Natural killer cell (primary cell): ENCODE measurements at regions not wholly inside any gene's neighbourhood (a gene's known extent, or its start where the extent isn't known, plus 50 kb on each side); places are given as distances from the start of the nearest gene placed in this dataset.
"Not testable (repeated sequence)": the region's sequence is repeated elsewhere in the genome, so short reads cannot be mapped to it uniquely, and the experiment has no call there.

Experiments used
- ATAC-seq, 3 donors: fragments of 150-1000 bp in 2 of 3; fragments of 200-7000 bp in 1 of 3; cut with Tn5 transposase; 1 replicate in 1 of 3; 2 replicates in 2 of 3; pipeline ENCODE4 v1.10.0; 2021; ENCODE audit warnings: mild to moderate bottlenecking in 2 of 3, moderate library complexity in 2 of 3
- DNase-seq, 2 donors: peaks; one replicate each; pipeline versions ENCODE4 v3.0.0 to v3.0.0-alpha.2; 2013 to 2021; ENCODE audit warnings: mixed read lengths in 1 of 2
- H3K27ac ChIP-seq: one replicate; pipeline ENCODE4 v1.5.1; 2013; ENCODE audit warnings: mild to moderate bottlenecking, low read length
- H3K27me3 ChIP-seq: one replicate; pipeline ENCODE4 v1.6.1; 2013; ENCODE audit warnings: low read length; ENCODE audit not compliant: control insufficient read depth, insufficient read depth
- H3K36me3 ChIP-seq: one replicate; pipeline ENCODE4 v1.6.1; 2013; ENCODE audit warnings: low read length; ENCODE audit not compliant: control insufficient read depth, insufficient read depth
- H3K4me1 ChIP-seq: one replicate; pipeline ENCODE4 v1.6.1; 2013; ENCODE audit warnings: low read length; ENCODE audit not compliant: control insufficient read depth, insufficient read depth
- H3K4me3 ChIP-seq: one replicate; pipeline ENCODE4 v1.5.1; 2013; ENCODE audit warnings: low read length
- H3K9me3 ChIP-seq: one replicate; pipeline ENCODE4 v1.6.1; 2013; ENCODE audit warnings: low read length; ENCODE audit not compliant: control insufficient read depth, insufficient read depth
- H3K27ac Mint-ChIP-seq, 2 donors: one replicate each; pipeline ENCODE4 v1.8.0; 2022; ENCODE audit warnings: mild to moderate bottlenecking in 2 of 2, mixed read lengths in 2 of 2, moderate library complexity in 1 of 2
- H3K27me3 Mint-ChIP-seq, 2 donors: one replicate each; pipeline ENCODE4 v1.8.0; 2022; ENCODE audit warnings: low read depth in 2 of 2, mixed read lengths in 2 of 2
- H3K36me3 Mint-ChIP-seq: one replicate; pipeline ENCODE4 v1.8.0; 2022; ENCODE audit warnings: mixed read lengths
- H3K4me1 Mint-ChIP-seq, 2 donors: one replicate each; pipeline ENCODE4 v1.8.0; 2022; ENCODE audit warnings: mixed read lengths in 2 of 2
- H3K4me3 Mint-ChIP-seq: one replicate; pipeline ENCODE4 v1.8.0; 2022; ENCODE audit warnings: mild to moderate bottlenecking, moderate library complexity, mixed read lengths
- H3K9me3 Mint-ChIP-seq, 2 donors: one replicate each; pipeline ENCODE4 v1.8.0; 2022; ENCODE audit warnings: mixed read lengths in 2 of 2
- WGBS: methylation state at CpG from one replicate; pipeline ENCODE4 v1.1.7; 2013; ENCODE audit warnings: missing lambda C conversion rate; ENCODE audit not compliant: insufficient coverage; 5-methylcytosine and 5-hydroxymethylcytosine counted together
- intact Hi-C: fragments of 100-400 bp; cut with micrococcal nuclease; formaldehyde crosslinking; loops from one replicate; pipeline ENCODE4 v1.14.2; 2022
- TF ChIP-seq, protein P1 (sequence below): fragments of 200-600 bp; IDR thresholded peaks from one replicate; pipeline ENCODE4 v1.8.0; 2022; ENCODE audit warnings: antibody characterized with exemption

DNA sequence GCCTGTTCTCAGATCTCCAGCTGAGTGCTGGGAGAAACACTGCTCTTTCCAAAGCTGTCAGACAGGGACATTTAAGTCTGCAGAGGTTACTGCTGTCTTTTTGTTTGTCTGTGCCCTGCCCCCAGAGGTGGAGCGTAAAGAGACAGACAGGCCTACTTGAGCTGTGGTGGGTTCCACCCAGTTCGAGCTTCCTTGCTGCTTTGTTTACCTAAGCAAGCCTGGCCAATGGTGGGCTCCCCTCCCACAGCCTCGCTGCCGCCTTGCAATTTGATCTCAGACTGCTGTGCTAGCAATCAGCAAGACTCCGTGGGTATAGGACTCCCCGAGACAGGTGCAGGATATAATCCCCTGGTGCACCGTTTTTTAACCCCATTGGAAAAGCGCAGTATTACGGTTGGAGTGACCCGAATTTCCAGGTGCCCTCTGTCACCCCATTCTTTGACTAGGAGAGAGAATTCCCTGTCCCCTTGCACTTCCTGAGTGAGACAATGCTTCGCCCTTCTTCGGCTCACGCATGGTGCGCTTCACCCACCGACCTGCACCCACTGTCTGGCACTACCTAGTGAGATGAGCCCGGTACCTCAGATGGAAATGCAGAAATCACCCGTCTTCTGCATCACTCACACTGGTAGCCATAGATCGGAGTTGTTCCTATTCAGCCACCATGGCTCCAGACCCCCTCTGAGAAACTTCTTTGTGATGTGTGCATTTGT lies 650.3 kb upstream of the ALG10B start:
- H3K4me1 ChIP-seq = no peaks in the 10 kb centered on the region
- Mint-ChIP-seq H3K4me3 (no peak overlapping the region), H3K36me3 (peaks cover 8% of the 10 kb centered on the region), H3K4me1 (no peaks in the 10 kb centered on the region), H3K27ac (no peak overlapping the region), H3K27me3 (no peaks in the 10 kb centered on the region), H3K9me3 (peaks cover 12 to 14% of the 10 kb centered on the region in 2 donors)
- no peaks in the 10 kb centered on the region for H3K36me3 ChIP-seq
- no peak for DNase-seq
- intact Hi-C loops = no loop called here
- 88% methylated on average over 17 of the region's 18 CpGs for WGBS
- H3K9me3 ChIP-seq = peaks cover 6% of the 10 kb centered on the region
- no peak overlapping the region for H3K4me3 ChIP-seq
- TF ChIP-seq, protein P1, sequence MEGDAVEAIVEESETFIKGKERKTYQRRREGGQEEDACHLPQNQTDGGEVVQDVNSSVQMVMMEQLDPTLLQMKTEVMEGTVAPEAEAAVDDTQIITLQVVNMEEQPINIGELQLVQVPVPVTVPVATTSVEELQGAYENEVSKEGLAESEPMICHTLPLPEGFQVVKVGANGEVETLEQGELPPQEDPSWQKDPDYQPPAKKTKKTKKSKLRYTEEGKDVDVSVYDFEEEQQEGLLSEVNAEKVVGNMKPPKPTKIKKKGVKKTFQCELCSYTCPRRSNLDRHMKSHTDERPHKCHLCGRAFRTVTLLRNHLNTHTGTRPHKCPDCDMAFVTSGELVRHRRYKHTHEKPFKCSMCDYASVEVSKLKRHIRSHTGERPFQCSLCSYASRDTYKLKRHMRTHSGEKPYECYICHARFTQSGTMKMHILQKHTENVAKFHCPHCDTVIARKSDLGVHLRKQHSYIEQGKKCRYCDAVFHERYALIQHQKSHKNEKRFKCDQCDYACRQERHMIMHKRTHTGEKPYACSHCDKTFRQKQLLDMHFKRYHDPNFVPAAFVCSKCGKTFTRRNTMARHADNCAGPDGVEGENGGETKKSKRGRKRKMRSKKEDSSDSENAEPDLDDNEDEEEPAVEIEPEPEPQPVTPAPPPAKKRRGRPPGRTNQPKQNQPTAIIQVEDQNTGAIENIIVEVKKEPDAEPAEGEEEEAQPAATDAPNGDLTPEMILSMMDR = no peak
- H3K27me3 ChIP-seq = no peaks in the 10 kb centered on the region
- no peak for ATAC-seq
- no peak overlapping the region for H3K27ac ChIP-seq

DNA sequence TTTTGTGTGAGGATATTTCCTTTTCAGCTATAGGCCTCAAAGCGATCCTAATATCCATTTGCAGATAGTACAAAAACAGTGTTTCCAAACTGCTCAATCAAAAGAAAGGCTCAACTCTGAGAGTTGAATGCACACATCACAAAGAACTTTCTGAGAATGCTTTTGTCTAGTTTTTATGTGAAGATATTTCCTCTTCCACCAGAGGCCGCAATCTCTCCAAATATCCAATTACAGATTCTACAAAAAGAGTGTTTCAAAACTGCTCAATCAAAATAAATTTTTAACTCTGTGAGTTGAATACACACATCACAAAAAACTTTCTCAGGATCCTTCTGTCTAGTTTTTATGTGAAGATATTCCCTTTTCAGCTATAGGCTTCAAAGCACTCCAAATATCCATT lies 648.0 kb upstream of the ALG10B start:
- 100% methylated on average over 1 of the region's 2 CpGs for WGBS
- H3K4me3 Mint-ChIP-seq, intact Hi-C loops, H3K4me1 ChIP-seq, H3K27me3 ChIP-seq, H3K27ac Mint-ChIP-seq, DNase-seq, H3K4me1 Mint-ChIP-seq, H3K4me3 ChIP-seq, ATAC-seq, H3K36me3 Mint-ChIP-seq, H3K27me3 Mint-ChIP-seq, H3K36me3 ChIP-seq, H3K27ac ChIP-seq, H3K9me3 ChIP-seq: not testable (repeated sequence)
- peaks cover 8 to 16% of the 10 kb centered on the region in 2 donors for H3K9me3 Mint-ChIP-seq

DNA sequence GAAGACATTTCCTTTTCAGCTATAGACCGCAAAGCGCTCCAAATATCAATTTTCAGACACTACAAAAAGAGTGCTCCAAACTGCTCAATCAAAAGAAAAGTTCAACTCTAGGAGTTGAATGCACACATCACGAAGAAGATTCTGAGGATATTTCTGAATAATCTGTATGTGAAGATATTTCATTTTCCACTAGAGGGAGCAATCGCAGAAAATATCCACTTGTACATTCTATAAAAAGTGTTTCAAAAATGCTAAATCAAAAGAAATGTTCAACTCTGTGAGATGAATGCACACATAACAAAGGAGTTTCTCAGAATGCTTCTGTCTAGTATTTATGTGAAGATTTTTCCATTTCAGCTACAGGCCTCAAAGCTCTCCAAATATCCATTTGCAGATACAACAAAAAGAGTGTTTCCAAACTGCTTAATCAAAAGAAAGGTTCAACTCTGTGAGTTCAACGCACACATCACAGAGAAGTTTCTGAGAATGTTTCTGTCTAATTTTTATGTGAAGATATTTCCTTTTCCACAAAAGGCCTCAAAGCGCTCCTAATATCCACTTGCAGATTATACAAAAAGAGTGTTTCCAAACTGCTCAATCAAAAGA lies 643.8 kb upstream of the ALG10B start:
- Histone ChIP-seq H3K27ac (no peak overlapping the region), H3K36me3 (no peaks in the 10 kb centered on the region), H3K4me3 (no peak overlapping the region), H3K27me3 (no peaks in the 10 kb centered on the region), H3K4me1 (no peaks in the 10 kb centered on the region), H3K9me3 (no peaks in the 10 kb centered on the region)
- ATAC-seq = no peak
- no peak overlapping the region for H3K27ac Mint-ChIP-seq
- H3K4me1 Mint-ChIP-seq = no peaks in the 10 kb centered on the region
- 100% methylated on average over 2 of the region's 6 CpGs for WGBS
- TF ChIP-seq, protein P1 = no peak
- intact Hi-C loops = no loop called here
- H3K4me3 Mint-ChIP-seq = no peak overlapping the region
- H3K27me3 Mint-ChIP-seq = no peaks in the 10 kb centered on the region
- peaks cover 3 to 12% of the 10 kb centered on the region in 2 donors for H3K9me3 Mint-ChIP-seq
- no peak for DNase-seq
- H3K36me3 Mint-ChIP-seq = peaks cover 20% of the 10 kb centered on the region

DNA sequence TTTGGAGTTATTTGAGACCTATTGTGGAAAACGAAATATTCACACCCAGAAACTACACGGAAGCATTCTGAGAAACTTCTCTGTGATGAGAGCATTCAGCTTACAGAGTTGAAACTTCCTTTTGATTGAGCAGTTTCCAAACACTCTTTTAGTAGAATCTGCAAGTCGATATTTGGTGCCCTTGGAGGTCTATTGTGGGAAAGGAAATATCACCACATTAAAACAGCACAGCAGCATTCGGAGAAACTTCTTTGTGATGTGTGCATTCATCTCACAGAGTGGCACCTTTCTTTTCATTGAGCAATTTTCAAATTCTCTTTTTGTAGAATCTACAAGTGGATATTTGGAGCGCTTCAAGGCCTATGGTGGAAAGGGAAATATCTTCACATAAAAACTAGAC lies 595.7 kb upstream of the ALG10B start:
- no peaks in the 10 kb centered on the region for H3K4me1 ChIP-seq
- no peak overlapping the region for H3K27ac ChIP-seq
- H3K9me3 ChIP-seq = peaks cover 3% of the 10 kb centered on the region
- no peaks in the 10 kb centered on the region for H3K36me3 ChIP-seq
- H3K4me3 ChIP-seq = no peak overlapping the region
- Mint-ChIP-seq H3K9me3 (peaks cover 6 to 23% of the 10 kb centered on the region in 2 donors), H3K27ac (no peak overlapping the region), H3K27me3 (no peaks in the 10 kb centered on the region), H3K4me1 (no peaks in the 10 kb centered on the region), H3K36me3 (peaks cover 55% of the 10 kb centered on the region), H3K4me3 (no peak overlapping the region)
- 100% methylated on average over 1 of the region's 5 CpGs for WGBS
- H3K27me3 ChIP-seq = no peaks in the 10 kb centered on the region
- ATAC-seq = no peak
- TF ChIP-seq, protein P1 = no peak
- DNase-seq = no peak
- intact Hi-C loops = no loop called here
